CD4-positive, alpha-beta T cell treated with Interleukin-15 for 1 hour (primary cell): ENCODE measurements at regions not wholly inside any gene's neighbourhood (a gene's known extent, or its start where the extent isn't known, plus 50 kb on each side); places are given as distances from the start of the nearest gene placed in this dataset.

ENCODE experiments used
- DNase-seq: peaks from one replicate; pipeline ENCODE4 v3.0.0-alpha.2; 2020

DNA sequence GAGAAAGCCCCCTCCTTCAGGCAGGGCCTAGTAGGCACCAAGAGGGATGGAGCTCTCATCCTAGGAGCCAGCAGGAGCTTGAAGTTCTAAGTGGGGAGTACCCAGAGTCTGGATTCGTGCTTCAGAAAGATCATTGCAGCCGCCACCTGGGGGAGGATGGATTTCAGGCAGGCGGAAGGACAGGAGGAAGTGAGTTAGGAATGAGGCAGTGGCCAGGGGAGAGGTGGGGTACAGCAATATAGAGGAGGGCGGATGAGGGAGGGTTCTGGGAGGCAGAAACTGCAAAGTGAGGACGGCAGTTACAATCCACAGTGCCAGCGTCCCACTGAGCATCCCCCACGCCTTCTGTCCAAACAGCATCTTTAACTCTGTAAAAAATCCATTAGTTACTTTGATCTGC, 65.2 kb upstream of the LINGO1 start:
- no peak for DNase-seq

DNA sequence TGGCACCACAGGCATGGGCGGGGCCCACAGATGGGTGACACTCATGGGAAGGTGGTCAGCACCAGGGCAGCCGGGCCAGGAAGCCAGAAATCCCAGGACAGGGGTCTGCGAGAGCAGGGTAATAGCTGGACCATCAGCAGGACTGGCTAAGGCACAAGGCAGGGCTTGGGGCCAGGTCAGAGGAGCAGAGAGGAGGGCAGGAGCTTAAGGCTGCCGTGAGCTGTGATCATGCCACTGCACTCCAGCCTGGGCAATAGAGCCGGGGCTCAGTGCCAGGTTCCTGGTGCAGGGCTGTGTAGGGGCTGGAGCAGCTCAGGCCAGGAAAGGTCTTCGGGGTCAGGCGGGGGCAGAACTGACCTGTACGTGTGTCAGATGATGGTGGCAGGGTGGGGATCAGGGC, 64.2 kb upstream of the LINGO1 start:
- DNase-seq: no peak

DNA sequence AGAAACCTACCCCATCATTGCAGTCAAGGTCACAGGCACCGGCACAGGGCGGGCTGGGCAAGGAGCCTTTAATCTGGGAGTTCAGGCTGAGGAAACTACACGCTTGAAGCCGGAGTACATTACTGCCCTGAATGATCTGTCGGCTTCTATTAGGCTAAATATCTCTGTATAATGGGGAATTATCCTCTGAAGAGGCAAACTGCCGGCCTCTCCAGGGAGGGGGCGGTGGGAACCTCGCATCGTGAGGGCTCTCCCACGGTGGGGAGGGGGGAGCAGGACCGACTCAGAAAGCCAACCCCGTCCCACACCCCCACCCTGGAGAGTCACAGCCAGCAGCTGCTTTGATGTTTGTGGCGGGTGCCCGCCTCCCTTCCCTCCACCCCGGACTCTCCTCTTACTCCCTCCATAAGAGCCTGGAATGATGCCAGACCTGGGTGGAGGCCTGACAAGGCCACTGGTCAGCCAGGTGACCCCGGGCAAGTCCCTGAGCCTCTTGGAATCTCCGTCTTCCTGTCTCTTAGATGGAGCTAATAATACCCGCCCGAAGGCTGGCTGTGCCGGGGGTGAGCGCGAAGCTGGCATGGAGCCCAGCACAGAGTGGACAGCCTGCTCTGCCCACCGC, 63.4 kb upstream of the LINGO1 start:
- DNase-seq: no peak

DNA sequence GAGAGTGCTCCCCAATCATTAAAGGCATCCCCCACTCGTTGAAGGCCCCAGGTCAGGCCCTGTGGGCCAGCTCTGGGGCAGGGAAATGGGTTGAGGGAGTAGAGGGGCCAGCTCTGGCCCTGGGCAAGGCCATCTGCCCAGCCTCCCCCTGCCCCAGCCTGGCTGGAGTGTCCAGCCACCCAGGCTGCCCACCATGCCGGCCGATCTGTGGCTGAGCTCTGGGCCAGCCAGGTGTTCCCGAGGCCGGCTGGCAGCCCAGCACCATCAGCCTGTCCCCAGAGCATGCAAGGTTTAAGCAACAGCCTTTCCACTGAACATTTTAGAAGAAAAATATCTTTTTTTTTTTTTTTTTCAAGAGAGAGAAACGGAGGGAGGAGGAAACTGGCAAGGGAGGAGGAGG, 62.8 kb upstream of the LINGO1 start:
- no peak for DNase-seq

DNA sequence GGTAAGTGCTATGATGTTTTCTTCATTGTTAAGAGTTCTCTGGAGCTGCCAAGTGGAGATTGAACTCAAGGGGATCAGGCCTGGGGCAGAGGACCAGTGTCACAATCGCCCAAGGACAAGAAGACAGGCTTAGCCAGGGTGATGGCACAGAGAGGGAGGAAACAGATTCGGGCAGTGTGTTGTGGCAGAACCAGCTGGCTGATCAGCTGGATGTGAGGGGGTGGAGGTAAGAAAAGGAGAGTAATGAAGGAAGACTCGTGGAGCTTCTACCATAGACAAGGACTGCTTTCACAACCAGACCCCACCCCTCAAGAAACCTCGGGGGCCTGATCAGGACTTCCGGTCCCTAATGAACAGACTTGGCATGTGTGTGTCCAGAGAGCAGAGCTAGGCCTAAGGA, 60.9 kb upstream of the LINGO1 start:
- DNase-seq: no peak

DNA sequence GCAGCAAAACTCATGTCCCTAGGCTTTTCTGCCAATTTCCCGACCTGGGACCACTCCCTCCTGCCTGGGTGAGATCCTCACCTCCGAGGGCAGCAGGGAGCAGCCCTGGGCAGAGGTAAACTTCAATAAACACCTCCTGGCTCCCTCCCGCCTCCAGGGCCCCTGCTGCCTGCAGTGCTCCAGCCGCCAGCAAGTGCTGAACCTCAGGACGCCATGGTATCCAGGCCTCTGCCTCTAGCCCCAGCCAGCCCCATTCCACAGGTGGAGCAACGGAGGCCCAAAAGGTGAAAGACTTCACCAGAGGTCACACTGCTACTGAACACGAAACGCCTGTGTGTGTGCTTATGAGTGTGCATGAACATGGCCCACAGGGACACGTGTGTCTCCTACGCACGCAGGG, 59.9 kb upstream of the LINGO1 start:
- DNase-seq: no peak

DNA sequence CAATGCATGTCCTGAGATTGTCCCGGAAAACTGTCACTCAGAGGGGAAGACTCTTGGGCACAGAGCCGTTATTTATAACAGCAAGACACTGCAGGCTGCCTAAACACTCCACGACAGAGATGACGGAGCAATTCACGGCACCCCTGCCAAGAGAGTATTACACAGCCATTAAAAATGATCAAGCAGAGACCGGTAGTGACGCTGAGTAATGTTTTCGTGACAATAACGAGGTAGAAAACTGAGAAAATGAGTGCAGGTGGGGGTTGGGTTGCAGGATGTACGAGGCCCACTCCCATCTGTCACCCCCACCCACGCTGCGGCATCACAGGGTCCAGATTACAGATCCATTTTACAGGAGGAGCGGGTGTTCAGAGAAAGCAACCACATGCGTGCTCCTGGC, 58.9 kb upstream of the LINGO1 start:
- DNase-seq: no peak

DNA sequence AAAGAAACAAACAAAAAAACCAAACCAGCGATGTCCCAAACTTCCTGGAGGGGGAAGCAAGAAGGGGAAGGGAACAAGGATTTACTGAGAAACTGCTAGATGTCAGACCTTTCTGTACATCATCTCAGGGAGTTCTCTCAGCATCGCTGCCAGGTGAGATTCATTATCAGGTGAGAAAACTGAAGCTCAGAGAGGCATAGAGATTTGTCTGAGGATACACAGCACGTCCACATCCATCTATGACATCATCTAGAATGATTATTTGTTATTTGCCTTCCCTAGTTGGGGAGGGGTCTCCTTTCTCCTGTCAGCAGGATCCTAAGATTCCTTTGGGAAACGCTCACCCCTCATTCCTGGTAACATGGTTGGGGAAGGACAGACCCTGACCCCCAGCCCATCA, 57.1 kb upstream of the LINGO1 start:
- no peak for DNase-seq

DNA sequence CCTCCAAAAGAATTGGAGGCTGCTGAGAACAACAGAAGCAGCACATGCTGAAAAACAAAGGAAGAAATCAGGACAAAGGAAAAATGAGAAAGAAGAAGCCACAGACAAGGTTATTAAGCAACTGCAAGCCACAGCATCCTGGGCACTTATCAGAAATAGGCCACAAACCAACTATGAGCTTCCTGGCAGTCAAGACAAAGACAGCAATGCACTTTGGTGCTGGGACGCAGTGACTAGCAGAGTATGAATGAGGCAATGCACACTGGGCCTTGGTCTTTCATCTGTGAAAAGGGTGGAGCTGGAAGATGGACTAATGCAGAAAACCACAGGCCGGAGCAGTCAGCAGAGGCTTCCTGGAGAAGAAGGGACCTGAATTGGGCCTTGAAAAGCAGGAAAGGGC, 56.0 kb upstream of the LINGO1 start:
- no peak for DNase-seq

DNA sequence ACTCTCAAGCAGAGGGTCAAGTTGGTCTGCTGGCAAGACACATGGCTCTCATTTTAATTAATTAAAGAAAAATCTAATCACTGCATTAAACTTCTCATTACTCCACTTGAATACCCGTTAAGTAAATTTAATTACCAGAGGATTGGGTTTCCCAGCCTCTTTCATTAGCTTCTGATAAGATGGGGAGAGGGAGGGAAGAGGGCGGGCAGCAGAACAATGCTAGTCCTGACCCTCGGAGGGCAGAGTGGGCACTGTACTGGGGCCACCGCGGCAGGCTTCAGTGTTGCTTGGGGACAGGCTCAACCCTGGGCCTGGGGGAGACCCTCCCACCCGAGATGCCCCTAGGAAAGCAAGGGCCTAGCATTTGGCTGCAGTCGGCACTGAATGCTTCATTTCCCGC, 55.6 kb upstream of the LINGO1 start:
- DNase-seq: no peak

DNA sequence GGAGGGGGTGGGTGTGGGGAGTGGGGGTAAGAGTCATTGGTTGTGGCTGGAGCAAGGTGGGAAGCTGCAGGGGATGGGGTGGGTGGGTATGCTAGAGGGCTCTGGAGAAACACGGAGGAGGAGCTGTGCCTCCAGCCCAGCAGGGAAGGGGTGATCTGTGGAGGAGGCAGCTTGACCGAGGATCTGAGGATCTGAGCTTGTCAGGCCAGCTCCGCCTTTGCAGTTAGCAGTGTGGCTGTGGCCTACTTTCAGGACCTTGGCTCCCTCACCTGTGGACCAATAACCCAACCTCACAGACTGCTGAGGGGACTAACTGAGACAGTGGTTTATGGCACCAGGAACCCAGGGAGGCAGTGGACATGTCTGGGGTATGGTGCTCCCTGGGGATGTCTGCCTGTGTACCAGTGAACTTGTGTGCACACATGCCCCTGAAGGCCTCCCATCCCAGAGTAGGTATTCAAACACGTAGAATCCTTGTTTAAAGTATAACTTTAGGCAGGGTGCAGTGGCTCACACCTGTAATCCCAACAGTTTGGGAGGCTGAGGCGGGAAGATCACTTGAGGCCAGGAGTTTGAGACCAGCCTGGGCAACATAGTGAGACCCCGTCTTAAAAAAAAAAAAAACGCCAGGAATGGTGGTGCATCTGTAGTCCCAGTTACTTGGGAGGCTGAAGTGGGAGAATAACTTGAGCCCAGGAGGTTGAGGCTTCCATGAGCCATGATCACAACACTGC, 52.5 kb upstream of the LINGO1 start:
- DNase-seq: no peak

DNA sequence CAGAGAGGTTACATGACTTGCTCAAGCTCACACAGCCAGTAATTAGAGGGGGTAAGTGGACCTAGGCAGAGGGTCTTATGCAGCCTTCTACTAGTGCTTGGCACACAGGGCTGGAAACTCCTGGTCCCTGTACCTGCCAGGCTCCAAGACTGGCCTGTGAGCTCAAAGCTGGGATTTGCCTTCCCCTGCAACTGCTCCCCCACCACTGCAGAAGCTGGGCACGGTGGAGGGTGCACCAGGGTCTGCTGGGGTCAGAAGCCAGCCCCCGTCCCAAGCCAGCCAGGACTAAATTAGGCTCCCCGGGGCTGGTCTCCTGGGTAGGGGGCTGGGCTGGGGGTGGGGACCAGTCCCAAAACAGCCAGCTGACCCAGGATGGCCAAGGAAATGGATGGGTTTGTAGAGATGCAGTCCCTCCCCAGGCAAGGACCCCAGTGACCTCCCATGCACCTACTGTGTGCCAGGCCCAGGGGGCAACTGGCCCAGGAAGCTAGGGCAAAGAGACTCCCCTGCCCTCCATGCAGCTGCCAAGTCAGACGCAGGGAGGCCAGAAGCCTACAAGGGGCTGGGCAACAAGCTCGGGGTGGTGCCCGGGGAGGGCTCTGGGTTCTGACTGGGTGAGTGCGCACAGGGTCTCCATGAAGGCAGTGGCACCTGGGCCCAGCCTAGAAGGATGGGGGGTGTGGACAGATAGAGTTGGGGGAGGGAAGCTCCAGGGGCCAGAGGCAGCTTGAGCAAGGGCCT, 51.8 kb upstream of the LINGO1 start:
- no peak for DNase-seq

DNA sequence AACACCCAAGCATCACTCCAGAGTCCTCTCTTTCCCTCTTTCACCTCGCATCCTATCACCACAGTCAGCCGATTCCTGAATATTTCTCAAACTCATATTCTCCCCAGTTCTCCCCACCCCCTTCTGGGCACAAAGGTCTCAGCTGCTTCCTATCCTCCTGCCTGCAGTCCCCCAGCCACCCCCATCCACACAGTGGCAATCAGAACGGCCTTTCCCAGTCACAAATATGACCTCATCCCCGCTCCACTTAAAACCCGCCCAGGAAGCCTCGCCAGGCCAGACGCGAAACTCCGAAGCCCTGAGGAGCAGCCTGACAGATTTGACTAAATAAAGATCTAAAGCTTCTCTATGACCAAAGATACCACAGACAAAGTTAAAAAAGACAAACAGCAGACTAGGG, 49.9 kb upstream of the LINGO1 start:
- DNase-seq: no peak
